ENCODE measurements at regions not wholly inside any gene's neighbourhood (a gene's known extent, or its start where the extent isn't known, plus 50 kb on each side); places are given as distances from the start of the nearest gene placed in this dataset.

GRCh38 chr3:23002151-23002550 is 201.0 kb upstream of the UBE2E2 start:
- TF ChIP-seq CTCF (IDR thresholded peaks at IDR 0.05) (no peak), POLR2A (IDR thresholded peaks at IDR 0.05) (no peak)
